CD4-positive, alpha-beta T cell treated with Interleukin-15 for 1 hour (primary cell): ENCODE measurements at regions not wholly inside any gene's neighbourhood (a gene's known extent, or its start where the extent isn't known, plus 50 kb on each side); places are given as distances from the start of the nearest gene placed in this dataset.
"Not testable (repeated sequence)": the region's sequence is repeated elsewhere in the genome, so short reads cannot be mapped to it uniquely, and the experiment has no call there.

Experiments
- DNase-seq: peaks from one replicate; pipeline ENCODE4 v3.0.0-alpha.2; 2020

DNA sequence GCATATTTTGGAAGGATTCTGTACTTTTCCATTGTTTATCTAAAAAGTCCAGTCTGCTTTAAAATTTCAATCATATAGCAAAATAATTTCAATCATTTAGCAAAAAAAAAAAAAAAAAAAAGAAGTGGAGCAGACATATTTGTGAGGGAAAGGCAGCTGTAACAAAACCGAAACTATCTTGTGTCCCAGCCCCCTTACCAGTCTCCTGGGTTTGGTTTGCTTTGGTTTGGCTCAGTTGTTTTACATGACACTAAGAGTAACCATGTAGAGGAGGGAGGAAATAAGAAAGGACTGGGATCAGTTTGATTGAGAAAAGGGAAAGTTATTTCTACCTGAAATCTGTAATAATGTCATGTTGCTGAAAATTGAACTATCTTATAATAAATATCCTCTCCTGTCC, 158.8 kb upstream of the GADL1 start:
- no peak for DNase-seq

DNA sequence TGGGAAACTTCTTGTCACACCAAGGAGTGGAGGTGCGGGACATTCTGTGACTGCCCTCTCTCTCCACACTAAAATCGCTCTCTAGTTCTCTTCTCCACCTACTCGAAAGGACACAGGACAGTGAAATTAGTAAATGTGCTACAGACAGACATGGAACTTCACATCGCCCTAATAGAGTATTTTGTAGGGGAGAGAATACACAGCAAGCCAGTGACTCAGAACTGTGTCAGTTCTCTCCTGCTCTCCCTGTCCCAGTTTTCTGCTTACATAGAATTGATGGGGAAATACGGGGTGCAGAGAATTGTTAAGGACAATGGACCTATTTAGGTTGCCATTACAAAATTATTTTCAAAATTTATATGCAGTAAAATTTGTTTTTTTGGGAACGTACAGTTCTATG, 159.6 kb upstream of the GADL1 start:
- no peak for DNase-seq

DNA sequence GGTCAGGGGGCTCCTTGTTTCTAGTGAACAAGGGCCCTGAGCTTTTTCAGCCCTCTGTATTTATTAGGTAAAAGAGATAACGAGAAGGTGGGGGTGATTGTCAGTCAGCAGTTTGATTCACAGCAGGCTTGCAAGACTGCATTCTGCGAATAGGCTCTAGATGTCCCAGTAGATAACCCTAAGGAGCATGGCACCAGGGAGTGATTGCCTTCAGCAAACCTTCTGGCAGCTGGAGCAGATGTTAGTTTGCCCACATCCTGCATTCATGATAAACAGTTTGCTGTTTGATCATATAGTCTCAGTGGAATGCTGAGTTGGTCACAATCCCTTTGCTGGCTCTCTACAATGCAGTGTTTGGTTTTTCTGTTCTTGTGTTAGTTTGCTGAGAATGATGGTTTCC, 161.3 kb upstream of the GADL1 start:
- no peak for DNase-seq

DNA sequence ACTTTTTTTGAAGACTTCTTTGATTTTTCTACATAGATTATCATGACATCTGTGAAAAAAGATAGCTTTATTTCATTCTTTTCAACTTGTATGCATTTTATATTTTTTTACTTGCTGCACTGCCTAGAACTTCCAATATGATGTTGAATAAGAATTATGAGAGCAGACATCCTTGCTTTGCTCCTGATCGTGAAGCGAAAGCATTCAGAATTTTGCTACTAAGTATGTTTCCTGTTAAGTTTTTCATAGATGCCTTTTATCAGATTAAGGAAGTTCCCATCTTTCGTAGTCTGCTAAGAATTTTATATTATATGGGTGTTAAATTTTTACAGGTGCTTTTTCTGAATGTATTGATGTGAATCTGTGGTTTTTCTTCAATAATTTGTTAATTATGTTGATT, 163.4 kb upstream of the GADL1 start:
- DNase-seq, result no peak

DNA sequence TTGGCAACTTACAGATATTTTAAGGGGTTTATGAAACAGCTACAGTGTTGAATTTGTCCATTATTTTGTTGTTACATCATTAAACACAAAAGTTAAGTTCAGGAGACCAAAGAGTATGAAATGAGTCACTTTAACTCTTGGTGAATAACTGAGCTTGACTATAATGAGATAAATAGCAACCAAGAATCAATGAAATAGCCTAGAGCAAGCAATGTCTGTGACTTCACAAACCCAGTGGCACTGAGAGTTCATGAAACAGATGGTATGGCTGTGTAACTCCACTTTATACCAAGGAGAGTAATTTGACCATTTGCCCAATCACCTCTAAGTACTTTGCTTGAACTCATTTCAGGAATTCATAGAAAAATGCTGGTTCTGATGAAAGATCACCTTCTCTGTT, 169.6 kb upstream of the GADL1 start:
- DNase-seq, result no peak

DNA sequence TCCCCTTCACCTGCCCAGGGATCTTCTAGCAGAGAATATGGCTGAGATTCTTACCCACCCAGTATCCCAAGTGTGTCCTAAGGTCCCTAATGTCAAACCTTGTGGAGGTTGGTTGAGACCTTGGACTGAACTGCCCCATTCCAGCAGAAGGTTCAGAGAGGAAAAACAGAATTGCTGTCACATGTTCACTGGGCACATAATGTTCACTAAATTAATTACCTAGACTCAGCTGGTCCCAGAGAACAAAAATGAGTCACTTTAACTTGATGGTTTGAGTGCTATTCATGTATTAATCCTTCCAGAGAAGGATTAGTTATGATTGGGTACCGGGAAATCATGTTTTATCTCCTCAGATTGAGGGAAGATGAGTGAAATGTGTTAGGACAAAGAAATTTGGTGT, 171.3 kb upstream of the GADL1 start:
- DNase-seq, result no peak

DNA sequence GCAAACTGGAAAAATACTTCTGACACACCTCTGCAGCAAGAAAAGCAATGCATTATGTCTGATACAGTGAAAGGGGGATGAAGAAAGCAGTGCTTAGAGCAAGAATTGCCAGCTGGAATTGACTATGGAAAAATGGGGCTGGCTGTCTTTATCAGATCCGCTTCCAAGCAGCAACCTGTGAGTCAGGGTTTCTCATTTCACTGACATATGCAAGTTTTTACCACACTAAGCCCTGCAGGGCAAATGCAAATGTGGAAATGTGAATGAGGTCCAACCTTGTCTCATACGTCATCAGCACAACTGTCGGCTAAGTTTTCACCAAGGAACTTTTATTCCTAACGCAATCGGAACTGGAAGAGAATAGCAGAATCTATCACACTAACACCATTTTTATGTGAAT, 172.5 kb upstream of the GADL1 start:
- no peak for DNase-seq

DNA sequence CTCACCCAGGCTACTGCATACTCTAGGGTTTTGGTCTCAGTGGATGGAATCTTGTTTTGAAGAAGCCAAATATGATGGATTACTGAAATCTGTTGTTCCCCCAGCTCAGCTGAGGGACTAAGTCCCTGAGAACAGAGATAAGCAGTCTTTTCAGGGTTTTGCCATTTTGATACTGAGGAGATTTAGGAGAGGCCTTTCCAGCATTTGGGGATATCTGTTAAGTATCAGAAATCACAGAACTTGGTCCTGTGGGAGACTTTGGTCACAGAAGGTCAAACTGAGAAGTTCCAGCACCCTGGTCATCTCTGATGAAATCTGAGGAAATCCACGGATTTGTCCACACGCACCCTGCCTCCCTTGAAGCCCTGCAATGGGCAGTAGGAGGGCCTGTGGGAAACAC, 181.0 kb upstream of the GADL1 start:
- no peak for DNase-seq

DNA sequence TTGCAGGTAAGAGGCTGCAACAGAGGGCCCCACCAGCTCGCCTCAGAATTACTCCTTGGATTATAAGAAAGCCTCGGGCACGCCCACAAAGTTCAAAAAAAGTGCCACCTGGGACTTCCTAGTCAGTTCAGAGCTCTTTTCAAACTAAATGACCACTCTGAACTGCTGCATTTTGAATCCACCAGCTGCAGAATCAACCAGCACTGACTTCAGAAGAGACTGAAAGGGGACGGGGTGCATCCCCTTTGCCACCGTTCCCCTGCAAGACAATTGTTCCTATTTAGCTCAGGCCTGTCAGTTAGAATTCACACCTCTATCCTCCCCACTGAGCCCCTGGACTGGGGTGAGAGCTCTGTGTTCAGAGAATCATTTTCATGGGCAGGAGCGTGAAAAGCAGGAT, 181.4 kb upstream of the GADL1 start:
- DNase-seq, result no peak

DNA sequence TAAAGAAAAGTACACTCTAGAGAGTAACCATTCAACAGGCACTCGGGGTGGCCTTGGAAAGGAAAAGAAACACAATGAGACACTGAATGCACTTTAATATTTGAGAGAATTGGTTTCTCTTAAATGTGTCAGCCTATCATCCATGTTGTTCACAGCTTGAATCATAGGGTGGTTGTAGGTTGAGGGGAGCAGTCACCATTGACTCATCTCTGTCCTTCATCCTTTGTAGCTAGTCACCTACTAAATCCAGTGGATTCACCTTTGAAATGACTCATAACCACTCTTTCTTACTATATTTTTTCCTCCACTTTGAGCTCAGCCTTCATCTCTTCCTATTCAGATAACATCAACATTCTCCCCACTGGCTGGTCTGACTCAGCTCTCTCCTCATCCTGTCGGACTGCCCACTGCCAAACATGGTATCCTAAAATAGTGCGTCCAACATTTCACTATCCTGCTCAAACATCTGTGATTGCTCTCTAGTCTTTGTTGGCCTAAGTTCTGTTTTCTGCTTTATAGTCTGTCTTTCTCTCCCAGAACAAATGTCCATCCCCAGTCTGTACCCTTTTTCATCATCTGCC, 182.7 kb upstream of the GADL1 start:
- DNase-seq, result no peak

DNA sequence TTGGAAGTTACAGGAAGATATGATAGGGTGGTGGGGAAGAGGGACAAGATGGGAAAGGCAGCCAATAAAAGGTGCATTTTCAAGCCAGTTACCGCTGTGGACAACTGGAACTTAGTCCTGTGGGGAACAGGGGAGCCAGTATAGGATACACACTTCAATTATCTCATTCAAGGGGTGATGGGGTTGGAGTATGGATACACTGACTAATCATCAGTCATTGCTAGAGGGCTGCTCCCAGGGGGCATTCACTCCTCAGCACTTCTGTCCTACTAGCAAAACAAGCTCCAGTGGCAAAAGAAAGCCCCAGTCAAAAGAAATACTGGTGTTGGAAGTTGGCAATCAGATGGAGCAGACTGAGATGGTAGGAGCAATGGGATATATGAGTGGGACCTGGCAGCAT, 183.4 kb upstream of the GADL1 start:
- DNase-seq, result no peak

DNA sequence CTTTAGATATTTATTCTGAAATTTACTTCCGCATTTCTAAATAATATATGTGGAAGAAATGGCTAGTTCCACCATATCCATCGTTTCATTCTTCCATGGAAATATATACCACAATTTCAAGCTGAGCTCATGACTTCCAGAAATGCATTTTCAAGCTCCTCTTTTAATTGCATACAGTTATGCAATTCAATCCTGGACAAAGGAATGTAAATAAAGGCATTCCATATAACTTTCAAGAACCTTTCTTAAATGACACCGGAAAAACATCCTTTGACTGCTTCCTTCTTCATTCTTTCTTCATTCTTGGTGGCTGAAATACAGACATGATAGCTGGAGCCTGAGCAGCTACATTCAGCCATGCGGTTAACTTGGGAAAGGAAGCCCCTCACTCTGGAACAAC, 185.2 kb upstream of the GADL1 start:
- DNase-seq, result no peak

DNA sequence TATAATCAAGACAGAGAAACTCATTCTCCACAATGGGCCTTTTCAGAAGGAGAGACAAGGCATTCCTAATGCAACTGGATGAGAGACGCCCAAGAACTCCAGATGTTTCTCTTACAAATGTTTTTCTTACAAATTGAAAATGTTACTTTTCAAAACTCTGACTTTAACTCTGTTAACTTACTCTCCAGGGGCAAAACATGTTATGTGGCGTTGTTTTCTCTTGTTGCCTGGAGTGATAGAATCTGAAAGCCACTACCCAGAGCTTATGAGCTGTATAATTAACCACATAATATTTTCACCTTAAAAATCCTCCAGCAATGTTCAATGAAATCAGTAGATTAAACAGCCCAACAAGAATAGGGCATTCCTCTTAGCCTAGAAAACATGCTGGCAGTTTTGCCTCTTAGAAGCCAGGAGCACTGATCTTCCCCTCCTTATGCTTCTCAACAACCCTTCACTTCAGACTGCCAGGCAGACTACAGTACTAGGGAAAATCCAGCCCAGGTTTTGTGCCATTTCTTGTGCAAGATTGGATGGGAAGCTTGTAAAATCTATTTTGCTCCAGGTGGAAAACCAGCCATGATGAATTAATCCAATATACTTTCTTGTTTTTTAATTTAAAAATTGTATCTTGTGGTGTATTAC, 186.7 kb upstream of the GADL1 start:
- no peak for DNase-seq

DNA sequence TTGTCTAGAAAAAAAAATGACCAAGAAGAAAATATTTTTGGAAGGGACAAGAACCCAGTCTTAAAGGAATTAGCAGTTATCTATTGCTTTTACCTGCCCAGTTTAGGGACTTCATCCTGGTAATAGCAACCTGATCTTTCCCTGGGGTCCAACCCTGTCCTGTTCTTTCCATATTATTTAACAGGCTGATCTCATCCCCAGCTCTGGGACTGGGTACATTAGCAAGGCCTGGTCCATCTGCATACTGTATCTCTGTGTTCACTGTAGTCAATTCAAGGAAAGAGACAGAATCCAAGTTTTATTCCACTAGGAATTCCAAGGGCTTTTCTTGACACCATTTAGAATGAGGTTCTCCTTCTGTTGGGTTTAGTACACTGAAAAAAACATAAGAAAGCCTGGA, 191.7 kb upstream of the GADL1 start:
- DNase-seq, result no peak

DNA sequence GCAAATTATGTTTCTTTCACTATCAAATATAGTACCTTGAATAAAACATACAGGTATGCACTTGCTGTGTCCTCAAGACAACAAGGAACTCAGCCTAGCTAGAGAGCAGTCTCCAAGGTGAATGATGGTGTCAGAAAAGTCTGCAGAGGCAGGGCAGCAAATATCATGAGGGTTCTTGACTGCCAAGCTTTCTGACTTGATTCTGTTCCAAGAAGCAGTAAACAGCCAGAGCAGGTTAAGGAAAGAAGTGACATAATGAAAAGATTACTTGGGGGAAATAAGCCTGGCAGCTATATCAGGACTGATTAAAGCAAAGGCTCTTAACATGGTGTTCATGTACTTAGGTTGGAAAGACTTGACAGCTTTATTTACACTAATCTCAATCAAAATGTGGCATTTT, 192.2 kb upstream of the GADL1 start:
- DNase-seq, result no peak

DNA sequence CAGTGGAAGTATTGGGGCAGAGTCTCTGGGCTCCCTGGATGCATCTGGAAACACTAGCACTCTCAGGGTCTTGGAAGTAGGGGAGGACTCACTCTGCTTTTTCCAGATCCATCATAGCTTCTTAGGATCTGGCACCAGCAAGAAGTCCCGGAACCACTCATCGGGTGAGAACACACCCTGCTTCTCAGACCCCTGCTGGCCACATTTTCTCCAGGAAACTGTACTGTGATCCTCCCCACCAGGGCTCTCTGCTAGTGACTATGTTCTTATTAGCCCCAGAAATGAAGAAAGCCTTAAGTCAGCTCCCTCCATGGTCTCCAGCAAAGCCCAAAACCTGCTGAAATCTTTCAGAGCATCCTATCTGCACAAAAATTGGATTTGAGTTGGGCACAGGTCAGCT, 197.3 kb upstream of the GADL1 start:
- DNase-seq, result no peak

DNA sequence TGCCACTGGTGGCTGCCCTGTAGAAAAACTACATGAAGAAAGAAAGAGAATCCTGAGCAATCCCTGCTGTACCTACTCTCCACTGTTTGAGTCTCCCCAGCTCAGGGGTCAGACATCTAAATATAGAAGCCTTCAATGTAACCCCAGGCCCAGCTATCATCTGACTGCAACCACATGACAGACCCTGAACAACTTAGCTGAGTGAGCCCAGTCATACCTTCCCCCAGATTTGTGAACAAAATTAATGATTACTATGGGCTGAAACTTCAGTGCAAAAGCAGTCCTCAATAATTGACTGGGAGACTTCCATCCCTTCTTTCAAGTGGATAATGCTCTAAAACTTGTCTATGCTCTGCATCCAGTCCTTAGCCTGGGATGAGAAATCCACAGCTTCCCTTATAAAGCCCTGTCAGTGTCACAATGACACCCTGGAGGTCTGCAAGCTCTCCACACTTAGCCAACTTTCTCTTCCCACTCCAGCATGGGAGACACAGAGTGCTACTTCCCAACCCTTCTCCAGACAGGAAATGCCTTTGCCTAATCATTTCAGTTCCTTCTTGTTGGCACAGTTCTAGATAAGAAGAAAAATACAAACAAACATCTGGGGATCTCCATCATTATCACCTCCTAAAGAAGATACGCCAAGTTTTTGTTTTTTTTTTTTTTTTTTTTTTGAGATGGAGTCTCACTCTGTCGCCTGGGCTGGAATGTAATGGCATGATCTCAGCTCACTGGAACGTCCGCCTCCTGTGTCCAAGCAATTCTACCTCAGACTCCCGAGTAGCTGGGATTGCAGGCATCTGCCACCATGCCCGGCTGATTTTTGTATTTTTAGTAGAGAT, 198.5 kb upstream of the GADL1 start:
- DNase-seq, result no peak

DNA sequence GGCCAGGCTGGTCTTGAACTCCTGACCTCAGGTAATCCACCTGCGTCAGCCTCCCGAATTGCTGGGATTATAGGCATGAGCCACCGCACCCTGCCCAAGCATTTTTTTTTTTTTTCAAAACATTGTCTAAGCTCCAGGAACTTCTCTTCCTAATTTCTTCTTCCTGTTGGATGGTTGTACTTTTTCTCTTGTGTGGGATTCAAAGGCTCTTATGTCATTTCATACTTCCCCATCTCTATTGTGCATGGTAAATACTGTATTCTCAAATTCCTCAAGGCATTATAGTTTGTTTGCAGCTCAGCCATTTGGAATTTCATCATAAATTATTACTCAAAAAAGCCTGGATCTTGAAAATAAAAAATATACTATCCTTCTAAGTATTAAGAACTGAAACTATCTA, 199.1 kb upstream of the GADL1 start:
- no peak for DNase-seq

DNA sequence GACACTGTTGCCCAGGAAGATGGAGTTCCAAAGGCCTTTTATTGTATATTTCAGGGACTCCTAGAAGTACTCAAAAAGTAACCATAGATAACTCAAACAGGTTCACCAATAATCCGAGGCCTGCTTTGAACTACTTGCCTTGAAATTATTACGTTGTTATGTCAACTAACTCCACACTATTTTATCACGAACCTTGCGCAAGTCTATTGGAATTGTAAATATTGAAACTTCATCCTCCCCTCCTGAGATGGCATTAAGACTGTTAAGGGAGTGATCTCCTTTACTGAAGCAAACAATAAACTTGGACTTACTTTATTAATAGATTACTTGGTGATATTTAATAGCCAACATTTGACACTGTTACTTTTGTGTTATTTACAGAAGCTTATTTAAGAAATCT, 199.6 kb upstream of the GADL1 start:
- DNase-seq, result no peak

DNA sequence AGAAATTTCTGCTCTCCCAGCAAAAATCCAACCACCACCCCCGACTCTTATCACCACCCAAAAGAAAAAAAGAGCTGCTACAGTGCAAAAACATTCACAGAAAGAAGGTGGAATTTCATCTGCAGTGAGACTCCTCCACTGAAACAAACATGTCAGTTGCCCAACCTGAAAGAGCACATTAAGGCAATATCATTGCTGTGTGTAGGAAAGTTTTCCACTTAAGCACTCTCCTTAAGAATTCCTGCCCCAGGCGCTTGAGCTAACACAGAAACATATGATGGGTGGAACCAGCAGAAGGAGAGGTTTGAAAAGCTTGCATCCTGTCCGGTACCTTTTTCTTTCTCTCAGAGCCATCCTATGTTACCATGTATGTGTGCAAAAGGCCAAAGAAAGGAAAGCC, 200.8 kb upstream of the GADL1 start:
- DNase-seq, result no peak

DNA sequence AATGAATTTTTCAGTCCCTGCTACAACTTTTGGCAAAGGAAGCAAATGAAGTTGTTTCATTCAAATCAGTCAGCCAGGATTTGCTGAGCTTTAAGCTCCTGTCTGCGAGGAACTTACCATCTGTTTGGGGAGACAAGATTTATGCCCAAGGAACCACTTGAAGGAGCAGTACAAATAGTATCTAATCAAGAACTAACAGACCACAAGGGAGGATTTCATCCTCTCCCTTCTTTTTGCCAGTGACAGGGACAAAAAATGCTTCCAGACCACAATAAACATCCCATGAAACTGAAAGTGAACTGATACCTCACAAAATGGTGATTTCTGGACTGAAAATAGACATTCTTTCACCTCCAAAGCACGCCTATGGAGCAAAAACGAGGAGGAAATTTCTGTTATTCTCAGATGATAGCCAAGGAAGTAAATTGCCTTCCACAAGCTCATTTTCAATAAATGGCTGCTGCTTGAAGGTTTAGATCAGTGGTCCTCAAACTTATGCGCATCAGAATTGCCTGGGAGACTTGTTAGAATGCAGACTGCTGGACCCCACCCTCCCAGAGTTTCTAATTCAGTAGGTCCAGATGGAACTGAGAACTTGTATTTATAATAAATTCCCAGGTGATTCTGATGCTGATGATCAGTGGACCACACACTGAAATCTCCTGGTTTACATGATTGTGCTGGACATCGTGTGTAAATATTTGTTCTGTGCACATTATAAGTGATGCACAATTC, 202.4 kb upstream of the GADL1 start:
- DNase-seq, result no peak

DNA sequence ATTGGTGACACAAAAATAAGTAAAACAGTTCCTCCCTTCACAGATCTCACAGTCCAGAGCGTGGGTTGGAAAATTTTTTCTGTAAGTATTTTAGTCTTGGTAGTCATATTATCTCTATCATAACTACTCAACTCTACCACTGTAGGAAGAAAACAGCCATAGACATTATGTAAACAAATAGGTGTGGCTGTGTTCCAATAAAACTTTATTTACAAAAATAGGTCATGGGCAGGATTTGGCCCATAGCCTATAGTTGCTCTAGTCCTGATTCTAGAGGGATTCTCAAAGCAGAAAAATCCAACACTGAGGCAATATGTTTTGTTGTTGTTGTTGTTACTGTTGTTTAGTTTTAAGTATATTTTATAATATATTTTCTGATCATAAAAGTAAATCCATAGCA, 206.1 kb upstream of the GADL1 start:
- no peak for DNase-seq

DNA sequence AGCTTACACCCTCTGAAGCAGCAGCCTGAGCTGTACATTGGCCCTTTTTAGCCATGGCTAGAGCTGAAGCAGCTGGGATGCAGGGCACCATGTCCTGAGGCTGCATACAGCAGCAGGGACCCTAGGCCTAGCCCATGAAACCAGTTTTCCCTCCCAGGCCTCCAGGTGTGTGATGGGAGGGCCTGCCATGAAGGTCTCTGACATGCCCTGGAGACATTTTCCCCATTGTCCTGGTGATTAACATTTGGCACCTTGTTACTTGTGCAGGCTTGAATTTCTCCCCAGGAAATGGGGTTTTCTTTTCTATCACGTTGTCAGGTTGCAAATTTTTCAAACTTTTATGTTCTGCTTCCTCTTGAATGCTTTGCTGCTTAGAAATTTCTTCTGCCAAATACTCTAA, 206.8 kb upstream of the GADL1 start:
- not testable (repeated sequence) for DNase-seq
